DMS114 treated with DMSO at 0.1 percent for 48 hours (cell line): ENCODE measurements at regions not wholly inside any gene's neighbourhood (a gene's known extent, or its start where the extent isn't known, plus 50 kb on each side); places are given as distances from the start of the nearest gene placed in this dataset.

Source experiments
- DNase-seq: peaks from one replicate; lab custom pipeline; 2025; ENCODE audit not compliant: unreplicated experiment; lab: John Stamatoyannopoulos, UW

GRCh38 chr6:105504706-105505105 is 101.8 kb upstream of the PREP start:
- DNase-seq, result no peak

GRCh38 chr6:105503641-105504040 is 100.8 kb upstream of the PREP start:
- no peak for DNase-seq

GRCh38 chr6:105501826-105502344 is 99.0 kb upstream of the PREP start:
- DNase-seq, result no peak

- no peak for DNase-seq
Measured at GRCh38 chr6:105501246-105501645, 98.4 kb upstream of the PREP start.

GRCh38 chr6:105500693-105501092 is 97.8 kb upstream of the PREP start:
- no peak for DNase-seq

GRCh38 chr6:105499931-105500330 is 97.0 kb upstream of the PREP start:
- DNase-seq, result no peak

GRCh38 chr6:105499136-105499870 is 96.4 kb upstream of the PREP start:
- no peak for DNase-seq

GRCh38 chr6:105497549-105497948 is 94.7 kb upstream of the PREP start:
- DNase-seq, result no peak

- DNase-seq, result no peak
Measured at GRCh38 chr6:105495515-105495914, 92.6 kb upstream of the PREP start.

- DNase-seq, result no peak
Measured at GRCh38 chr6:105494688-105495087, 91.8 kb upstream of the PREP start.

- no peak for DNase-seq
Measured at GRCh38 chr6:105493736-105494135, 90.9 kb upstream of the PREP start.

- DNase-seq, result no peak
Measured at GRCh38 chr6:105492706-105493673, 90.1 kb upstream of the PREP start.

GRCh38 chr6:105489216-105489530 is 86.3 kb upstream of the PREP start:
- DNase-seq, result no peak

- no peak for DNase-seq
Measured at GRCh38 chr6:105488516-105489215, 85.8 kb upstream of the PREP start.

GRCh38 chr6:105487040-105487790 is 84.3 kb upstream of the PREP start:
- no peak for DNase-seq

GRCh38 chr6:105485456-105485855 is 82.6 kb upstream of the PREP start:
- DNase-seq, result no peak

GRCh38 chr6:105484238-105485161 is 81.6 kb upstream of the PREP start:
- peak; percentile 36 for DNase-seq

GRCh38 chr6:105483492-105483891 is 80.6 kb upstream of the PREP start:
- no peak for DNase-seq

GRCh38 chr6:105482921-105483320 is 80.0 kb upstream of the PREP start:
- DNase-seq, result no peak
